Thyroid gland (tissue), 4 donors: ENCODE measurements at regions not wholly inside any gene's neighbourhood (a gene's known extent, or its start where the extent isn't known, plus 50 kb on each side); places are given as distances from the start of the nearest gene placed in this dataset.

Experiments used
- DNase-seq, 2 donors: peaks; one replicate each; pipeline ENCODE4 v3.0.0-alpha.2; 2019
- H3K27ac ChIP-seq, 3 donors: fragments of 200-600 bp; sonication (generic); 1 replicate in 2 of 3; 2 replicates in 1 of 3; pipeline ENCODE4 v1.5.1; 2016 to 2019; ENCODE audit warnings: mild to moderate bottlenecking in 1 of 3, moderate library complexity in 1 of 3
- H3K27me3 ChIP-seq: fragments of 200-600 bp; sonication (generic); one replicate; pipeline ENCODE4 v1.5.1; 2019
- H3K36me3 ChIP-seq, 2 donors: fragments of 200-600 bp; sonication (generic); one replicate each; pipeline ENCODE4 v1.5.1; 2016 to 2019
- H3K4me1 ChIP-seq, 2 donors: fragments of 200-600 bp; sonication (generic); one replicate each; pipeline ENCODE4 v1.5.1; 2017 to 2019
- H3K4me3 ChIP-seq, 3 donors: fragments of 200-600 bp; sonication (generic); replicated peaks in 1 of 3; 1 replicate in 2 of 3; 2 replicates in 1 of 3; pipeline ENCODE4 v1.5.1; 2016; ENCODE audit warnings: mild to moderate bottlenecking in 1 of 3
- H3K9me3 ChIP-seq: fragments of 200-600 bp; sonication (generic); one replicate; pipeline ENCODE4 v1.5.1; 2017
- POLR2A ChIP-seq, 2 donors: fragments of 450-650 bp; IDR thresholded peaks; one replicate each; pipeline ENCODE4 v1.6.1; 2017; ENCODE audit warnings: antibody characterized with exemption in 2 of 2, mild to moderate bottlenecking in 2 of 2, moderate library complexity in 1 of 2
- WGBS, 2 donors: methylation state at CpG; one replicate each; pipeline ENCODE4 v1.1.5; 2017; 5-methylcytosine and 5-hydroxymethylcytosine counted together
- intact Hi-C: fragments of 100-400 bp; cut with DNase I; formaldehyde crosslinking; loops from one replicate; pipeline ENCODE4 v1.15.1; 2023
- TF ChIP-seq, protein P1 (sequence below), 6 experiments: fragments of 200-600 bp in 3 of 6; fragments of 450-650 bp in 3 of 6; sonication (generic) in 3 of 6; IDR thresholded peaks; one replicate each; pipeline ENCODE4 v1.5.1; 2016 to 2019; ENCODE audit warnings: antibody characterized with exemption in 6 of 6, mild to moderate bottlenecking in 2 of 6, inconsistent platforms in 1 of 6, moderate library complexity in 1 of 6

DNA sequence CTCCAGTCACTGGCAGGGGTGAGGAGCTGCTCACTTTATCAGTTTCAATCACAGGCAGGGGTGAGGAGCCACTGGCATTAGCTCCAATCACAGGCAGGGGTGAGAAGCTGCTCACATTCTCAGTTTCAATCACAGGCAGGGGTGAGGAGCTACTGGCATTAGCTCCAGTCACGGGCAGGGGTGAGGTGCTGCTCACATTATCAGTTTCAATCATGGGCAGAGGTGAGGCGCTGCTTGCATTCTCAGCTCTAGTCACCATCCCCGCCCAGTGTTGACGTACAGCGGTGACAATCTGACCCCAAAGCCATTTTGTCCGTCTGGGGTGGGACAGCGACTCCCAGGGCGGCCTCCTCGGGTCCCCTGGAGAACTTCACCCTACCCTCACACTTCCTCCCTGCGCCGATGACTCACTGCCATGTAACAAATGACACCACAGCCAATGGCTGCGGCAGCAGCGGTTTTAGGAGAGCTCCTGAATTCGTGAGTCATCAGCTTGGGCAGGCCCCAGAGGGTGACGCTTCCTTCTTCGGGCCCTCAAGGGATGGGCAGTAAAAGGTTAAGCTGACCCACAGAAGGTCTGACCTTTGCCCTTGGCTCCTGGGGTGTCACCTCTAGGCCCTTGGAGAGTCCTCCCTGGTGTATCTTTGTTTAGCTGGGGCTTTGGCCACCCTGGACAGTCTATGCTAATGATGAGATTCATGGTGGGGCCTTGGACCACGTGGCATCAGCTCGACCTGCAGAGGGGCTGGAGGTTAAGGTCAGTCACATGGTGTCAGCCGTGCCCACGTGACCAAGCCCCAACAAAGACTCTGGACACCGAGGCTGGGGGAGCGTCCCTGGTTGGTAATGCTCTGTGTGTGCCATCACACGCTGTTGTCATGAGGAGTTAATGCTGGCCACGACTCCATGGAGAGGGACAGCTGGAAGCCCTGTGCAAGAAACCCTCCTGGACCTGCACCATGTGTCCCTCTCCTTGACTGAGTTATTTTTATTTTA, 171.7 kb downstream of the C16orf95 start:
- no peak overlapping the region for H3K4me3 ChIP-seq
- DNase-seq: no peak
- H3K36me3 ChIP-seq: no peaks in the 10 kb centered on the region
- 93 to 98% methylated on average over 17 to 24 of the region's 24 CpGs for WGBS, 2 donors
- no peaks in the 10 kb centered on the region for H3K4me1 ChIP-seq
- H3K9me3 ChIP-seq: no peaks in the 10 kb centered on the region
- intact Hi-C loops: no loop called here
- no peak for TF ChIP-seq POLR2A (IDR thresholded peaks at IDR 0.05)
- TF ChIP-seq, protein P1, sequence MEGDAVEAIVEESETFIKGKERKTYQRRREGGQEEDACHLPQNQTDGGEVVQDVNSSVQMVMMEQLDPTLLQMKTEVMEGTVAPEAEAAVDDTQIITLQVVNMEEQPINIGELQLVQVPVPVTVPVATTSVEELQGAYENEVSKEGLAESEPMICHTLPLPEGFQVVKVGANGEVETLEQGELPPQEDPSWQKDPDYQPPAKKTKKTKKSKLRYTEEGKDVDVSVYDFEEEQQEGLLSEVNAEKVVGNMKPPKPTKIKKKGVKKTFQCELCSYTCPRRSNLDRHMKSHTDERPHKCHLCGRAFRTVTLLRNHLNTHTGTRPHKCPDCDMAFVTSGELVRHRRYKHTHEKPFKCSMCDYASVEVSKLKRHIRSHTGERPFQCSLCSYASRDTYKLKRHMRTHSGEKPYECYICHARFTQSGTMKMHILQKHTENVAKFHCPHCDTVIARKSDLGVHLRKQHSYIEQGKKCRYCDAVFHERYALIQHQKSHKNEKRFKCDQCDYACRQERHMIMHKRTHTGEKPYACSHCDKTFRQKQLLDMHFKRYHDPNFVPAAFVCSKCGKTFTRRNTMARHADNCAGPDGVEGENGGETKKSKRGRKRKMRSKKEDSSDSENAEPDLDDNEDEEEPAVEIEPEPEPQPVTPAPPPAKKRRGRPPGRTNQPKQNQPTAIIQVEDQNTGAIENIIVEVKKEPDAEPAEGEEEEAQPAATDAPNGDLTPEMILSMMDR (IDR thresholded peaks at IDR 0.05): no peak
- no peaks in the 10 kb centered on the region for H3K27me3 ChIP-seq
- H3K27ac ChIP-seq: no peak overlapping the region

DNA sequence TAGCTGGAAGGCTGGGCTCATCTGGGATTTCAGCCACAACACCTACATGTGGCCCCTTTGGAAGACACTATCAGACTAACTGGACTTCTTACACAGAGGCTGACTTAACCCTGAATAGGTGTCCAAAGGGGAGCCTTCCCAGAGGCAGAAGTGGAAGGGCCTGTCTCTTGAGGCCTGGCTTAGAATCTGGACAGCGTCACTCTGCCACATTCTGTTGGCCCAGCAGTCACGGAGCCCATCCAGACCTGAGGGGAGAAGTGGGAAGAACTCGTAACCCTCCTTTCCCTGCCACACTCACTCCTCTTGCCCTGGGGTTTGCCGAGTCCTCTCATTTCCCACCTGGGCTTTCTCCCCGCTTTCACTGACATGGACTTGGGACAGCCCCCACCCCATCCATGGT, 170.5 kb downstream of the C16orf95 start:
- H3K4me1 ChIP-seq: no peaks in the 10 kb centered on the region
- no peak for DNase-seq
- 91% methylated on average over 5 of the region's 5 CpGs for whole genome bisulfite sequencing, 2 donors
- H3K36me3 ChIP-seq: no peaks in the 10 kb centered on the region
- TF ChIP-seq, protein P1 (IDR thresholded peaks at IDR 0.05): no peak
- no peak for TF ChIP-seq POLR2A (IDR thresholded peaks at IDR 0.05)
- no peaks in the 10 kb centered on the region for H3K9me3 ChIP-seq
- H3K27me3 ChIP-seq: no peaks in the 10 kb centered on the region
- H3K27ac ChIP-seq: no peak overlapping the region
- H3K4me3 ChIP-seq: no peak overlapping the region
- intact Hi-C loops: no loop called here

DNA sequence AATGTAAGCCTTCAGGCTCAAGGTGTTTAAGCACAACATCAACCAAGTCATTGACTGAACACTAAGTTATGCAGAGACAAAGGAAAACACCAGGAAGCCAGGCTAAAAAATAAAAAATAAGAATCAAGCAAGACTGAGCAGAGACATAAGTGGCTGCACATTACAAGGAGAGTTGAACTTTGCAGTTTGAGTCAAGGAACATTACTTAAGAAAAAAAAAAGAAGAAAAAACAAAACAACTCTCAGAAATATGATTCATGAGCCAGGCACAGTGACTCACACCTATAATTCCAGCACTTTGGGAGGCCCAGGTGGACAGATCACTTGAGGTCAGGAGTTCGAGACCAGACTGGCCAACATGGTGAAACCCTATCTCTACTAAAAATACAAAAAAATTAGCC, 168.1 kb downstream of the C16orf95 start:
- intact Hi-C loops: no loop called here
- H3K27ac ChIP-seq: no peak overlapping the region
- TF ChIP-seq, protein P1 (IDR thresholded peaks at IDR 0.05): no peak
- no peak for TF ChIP-seq POLR2A (IDR thresholded peaks at IDR 0.05)
- H3K4me3 ChIP-seq: no peak overlapping the region
- no peaks in the 10 kb centered on the region for H3K27me3 ChIP-seq
- no peak for DNase-seq
- WGBS, 2 donors: 88 to 97% methylated on average over 1 of the region's 1 CpG
- no peaks in the 10 kb centered on the region for H3K9me3 ChIP-seq
- no peaks in the 10 kb centered on the region for H3K4me1 ChIP-seq
- H3K36me3 ChIP-seq: no peaks in the 10 kb centered on the region

DNA sequence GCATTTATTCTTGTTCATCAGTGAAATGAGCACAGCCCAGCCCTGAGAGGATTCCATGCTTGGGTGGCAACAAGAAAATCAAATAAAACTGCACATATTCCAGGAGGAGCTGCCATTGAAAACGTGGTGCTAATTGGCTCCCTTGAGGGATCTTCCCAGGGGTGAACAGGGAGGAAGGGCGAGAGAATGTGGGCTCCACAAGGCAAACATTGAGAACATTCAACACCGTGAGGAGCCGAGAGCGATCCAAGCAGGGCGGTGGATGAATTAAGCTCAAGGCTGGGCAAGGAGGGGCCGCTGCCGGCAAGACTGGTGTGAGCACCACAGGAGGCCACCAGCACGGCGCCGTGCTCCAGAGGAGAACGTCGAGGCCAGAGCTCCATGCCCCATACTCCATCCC, 166.9 kb downstream of the C16orf95 start:
- no peaks in the 10 kb centered on the region for H3K9me3 ChIP-seq
- H3K36me3 ChIP-seq: no peaks in the 10 kb centered on the region
- 41 to 50% methylated on average over 13 of the region's 13 CpGs for WGBS, 2 donors
- no peaks in the 10 kb centered on the region for H3K27me3 ChIP-seq
- no peak overlapping the region for H3K27ac ChIP-seq
- no peak overlapping the region for H3K4me3 ChIP-seq
- TF ChIP-seq, protein P1 (IDR thresholded peaks at IDR 0.05): no peak
- TF ChIP-seq POLR2A (IDR thresholded peaks at IDR 0.05): no peak
- DNase-seq: no peak
- H3K4me1 ChIP-seq: no peaks in the 10 kb centered on the region
- intact Hi-C loops: no loop called here

DNA sequence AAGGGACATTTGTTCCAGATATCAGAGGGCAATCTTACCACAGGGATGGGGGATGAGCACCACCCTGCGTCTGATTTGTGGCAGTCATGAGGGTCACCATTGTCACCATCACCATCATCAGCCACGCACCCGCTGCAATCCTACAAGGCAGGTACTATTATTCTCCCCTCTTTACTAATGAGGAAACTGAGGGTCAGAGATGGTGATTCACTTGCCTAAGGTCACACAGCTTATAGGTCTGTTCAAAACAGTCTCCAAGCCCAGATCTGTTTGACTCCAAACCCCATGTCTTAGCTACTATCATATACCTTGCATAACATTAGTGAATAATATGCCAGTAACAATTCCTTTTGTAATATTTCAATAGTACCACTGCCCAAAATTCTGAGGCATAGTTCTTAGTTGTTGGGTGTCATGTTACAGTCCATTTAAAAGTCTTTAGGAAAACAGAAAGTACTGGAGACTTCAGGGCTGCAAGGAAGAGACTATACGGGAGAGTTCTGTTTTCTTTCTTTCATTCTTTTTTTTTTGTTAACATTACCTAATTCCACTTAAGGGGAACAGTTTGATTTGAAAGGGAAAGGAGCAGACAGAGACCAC, 166.4 kb downstream of the C16orf95 start:
- H3K4me3 ChIP-seq: no peak overlapping the region
- intact Hi-C loops: no loop called here
- no peaks in the 10 kb centered on the region for H3K27me3 ChIP-seq
- no peaks in the 10 kb centered on the region for H3K36me3 ChIP-seq
- WGBS, 2 donors: 76 to 79% methylated on average over 4 of the region's 4 CpGs
- no peak for TF ChIP-seq POLR2A (IDR thresholded peaks at IDR 0.05)
- TF ChIP-seq, protein P1 (IDR thresholded peaks at IDR 0.05): no peak
- no peaks in the 10 kb centered on the region for H3K4me1 ChIP-seq
- DNase-seq: no peak
- no peaks in the 10 kb centered on the region for H3K9me3 ChIP-seq
- H3K27ac ChIP-seq: no peak overlapping the region
